GM18909 (cell line): ENCODE measurements at regions not wholly inside any gene's neighbourhood (a gene's known extent, or its start where the extent isn't known, plus 50 kb on each side); places are given as distances from the start of the nearest gene placed in this dataset.
A peak's percentile ranks its signal among the peaks of the same experiment; 100 is the strongest.

Source experiments
- ATAC-seq: cut with Tn5 transposase; IDR thresholded peaks from one replicate; pipeline ENCODE4 v1.9.1; 2021; ENCODE audit warnings: mild to moderate bottlenecking; ENCODE audit not compliant: unreplicated experiment, poor library complexity

GRCh38 chr10:4671451-4672145 is 154.4 kb upstream of the AKR1E2 start:
- ATAC-seq = no peak

- no peak for ATAC-seq
Measured at GRCh38 chr10:4670737-4671136, 155.3 kb upstream of the AKR1E2 start.

DNA sequence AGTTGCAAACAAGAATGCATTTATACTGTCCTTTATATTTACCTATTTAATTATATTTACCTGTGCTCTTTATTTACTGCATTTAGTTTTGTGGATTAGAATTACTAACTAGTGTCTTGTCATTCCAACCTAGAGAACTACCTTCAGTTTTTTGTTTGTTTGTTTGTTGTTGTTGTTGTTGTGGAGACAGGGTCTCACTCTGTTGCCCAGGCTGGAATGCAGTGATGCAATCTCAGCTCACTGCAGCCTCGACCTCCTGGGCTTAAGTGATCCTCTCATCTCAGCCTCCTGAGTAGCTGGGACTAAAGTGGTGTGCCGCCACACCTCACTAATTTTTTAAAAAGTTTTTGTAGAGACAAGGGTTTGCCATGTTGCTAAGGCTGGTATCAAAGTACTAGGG is 156.4 kb upstream of the AKR1E2 start:
- no peak for ATAC-seq

DNA sequence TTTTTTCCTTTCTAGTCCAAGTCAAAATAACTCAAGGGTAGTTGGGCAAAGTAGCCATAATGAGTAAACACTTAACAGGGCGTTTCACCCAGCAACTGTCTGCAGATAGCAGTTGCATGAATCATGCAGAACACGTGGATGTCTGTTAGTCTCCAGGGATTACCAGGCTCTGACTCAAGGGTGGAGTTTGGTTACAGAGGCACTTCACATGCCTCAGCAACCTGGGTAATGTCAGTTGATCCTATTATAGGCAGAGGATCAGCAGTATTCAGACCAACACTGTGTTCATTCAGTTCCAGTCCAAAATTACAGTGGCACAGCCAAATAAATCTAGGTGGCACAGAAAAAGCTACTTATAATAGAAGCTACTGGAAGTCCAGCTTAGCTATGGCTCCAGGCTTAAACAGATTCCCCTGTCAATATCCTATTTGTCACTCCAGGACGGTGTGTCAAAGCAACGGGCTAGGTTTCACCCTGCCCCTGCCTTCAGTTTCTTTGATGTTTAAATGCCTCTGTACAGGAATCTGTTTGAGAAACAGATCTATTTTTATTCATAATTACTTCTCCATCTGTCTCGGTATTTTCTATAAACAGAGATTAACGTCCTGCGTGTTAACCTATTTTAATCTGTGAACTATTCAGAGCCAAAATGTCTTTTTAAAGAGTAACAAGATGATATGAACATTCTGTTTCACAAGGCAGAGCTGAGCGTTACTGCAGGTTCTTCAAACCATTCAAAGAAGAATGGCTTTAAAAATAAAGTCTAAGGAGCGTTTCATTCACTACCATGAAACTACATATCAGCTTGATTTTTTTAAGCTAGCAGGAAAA is 162.6 kb upstream of the AKR1E2 start:
- ATAC-seq = peak; percentile 92

GRCh38 chr10:4662576-4663161 is 163.3 kb upstream of the AKR1E2 start:
- no peak for ATAC-seq

- ATAC-seq = no peak
Measured at GRCh38 chr10:4661511-4662255, 164.3 kb upstream of the AKR1E2 start.

DNA sequence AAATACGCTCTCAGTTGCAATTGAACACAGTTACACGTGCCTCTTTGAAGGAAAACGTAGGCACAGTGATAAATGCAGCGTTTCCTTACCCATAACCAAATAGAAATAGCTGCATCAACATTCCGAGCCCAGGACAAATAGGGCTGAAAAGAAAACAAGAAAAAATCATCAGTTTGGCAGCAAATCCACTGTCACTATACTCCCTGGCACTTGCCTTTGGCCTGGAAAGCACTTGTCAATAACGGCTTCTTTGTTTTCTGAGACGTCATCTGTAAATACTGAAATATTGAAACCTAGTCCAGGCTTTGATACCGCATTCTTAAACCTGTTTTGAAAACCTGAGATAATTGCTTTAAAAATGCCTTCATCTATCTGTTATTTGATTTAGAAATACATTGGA is 167.2 kb upstream of the AKR1E2 start:
- ATAC-seq = no peak

DNA sequence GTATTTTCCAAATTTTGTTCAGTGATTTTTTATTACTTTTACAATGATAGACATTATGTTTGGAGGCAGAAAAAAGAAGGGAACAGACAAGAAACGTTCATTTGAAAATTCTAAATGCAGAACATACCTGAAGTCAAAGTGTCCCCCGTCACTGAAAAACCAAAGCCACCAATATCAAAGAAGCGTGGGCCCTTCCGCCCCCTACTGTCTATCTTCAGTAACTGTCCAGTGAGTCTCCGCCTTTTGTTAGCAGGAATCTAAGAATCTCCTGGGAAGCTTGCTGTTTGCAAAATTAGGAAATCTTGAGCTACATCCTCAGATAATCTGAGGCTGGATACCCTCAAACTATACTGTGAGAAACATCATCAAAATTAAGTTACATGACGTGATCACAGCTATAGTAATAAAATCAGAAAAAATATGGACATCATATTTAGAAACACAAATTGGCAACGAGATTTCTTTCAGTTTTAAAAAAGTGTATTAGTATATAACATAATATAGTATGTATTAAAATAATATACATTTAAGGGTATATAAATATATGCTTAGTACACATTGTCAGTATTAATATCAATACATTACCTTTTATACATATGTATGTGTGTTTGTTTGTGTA is 169.3 kb upstream of the AKR1E2 start:
- ATAC-seq = no peak

DNA sequence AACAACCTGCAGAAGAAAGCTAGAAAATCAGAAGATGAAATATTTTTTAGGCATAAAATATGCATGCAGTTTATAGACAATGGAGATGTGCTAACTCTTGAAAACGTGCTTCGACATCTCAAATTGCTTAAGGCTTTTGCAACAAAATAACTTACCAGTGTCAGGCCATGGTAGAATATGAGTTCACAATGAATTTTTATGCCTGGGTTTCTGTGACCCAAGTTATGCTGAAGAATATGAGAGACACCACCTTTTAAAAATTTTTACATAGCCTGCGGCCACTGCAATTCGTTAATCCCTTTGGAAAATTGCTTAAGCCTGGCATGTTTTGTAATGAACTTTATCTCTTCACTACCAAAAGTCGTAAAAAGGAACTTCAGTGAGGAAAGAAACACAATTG is 170.1 kb upstream of the AKR1E2 start:
- ATAC-seq = no peak

- no peak for ATAC-seq
Measured at GRCh38 chr10:4655406-4655805, 170.6 kb upstream of the AKR1E2 start.

DNA sequence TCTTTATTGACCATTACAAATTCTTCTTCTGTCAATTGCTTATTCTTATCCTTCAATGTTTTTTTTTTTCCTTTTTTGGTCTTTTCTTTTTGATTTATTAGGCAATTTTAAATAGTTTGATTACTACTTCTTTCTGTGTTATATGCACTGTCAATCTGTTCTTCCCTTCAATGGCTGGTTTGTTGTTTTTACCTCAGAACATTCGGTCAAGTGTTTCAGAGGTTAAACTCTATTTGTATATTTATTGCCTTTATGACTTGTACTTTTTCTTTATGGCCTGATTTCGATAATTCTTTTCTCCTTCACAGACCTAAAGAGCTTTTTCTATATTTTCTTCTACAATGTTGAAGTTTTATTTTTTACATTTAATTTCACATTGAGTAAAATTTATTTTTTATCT is 171.5 kb upstream of the AKR1E2 start:
- ATAC-seq = no peak

GRCh38 chr10:4653160-4653559 is 172.8 kb upstream of the AKR1E2 start:
- ATAC-seq = no peak

DNA sequence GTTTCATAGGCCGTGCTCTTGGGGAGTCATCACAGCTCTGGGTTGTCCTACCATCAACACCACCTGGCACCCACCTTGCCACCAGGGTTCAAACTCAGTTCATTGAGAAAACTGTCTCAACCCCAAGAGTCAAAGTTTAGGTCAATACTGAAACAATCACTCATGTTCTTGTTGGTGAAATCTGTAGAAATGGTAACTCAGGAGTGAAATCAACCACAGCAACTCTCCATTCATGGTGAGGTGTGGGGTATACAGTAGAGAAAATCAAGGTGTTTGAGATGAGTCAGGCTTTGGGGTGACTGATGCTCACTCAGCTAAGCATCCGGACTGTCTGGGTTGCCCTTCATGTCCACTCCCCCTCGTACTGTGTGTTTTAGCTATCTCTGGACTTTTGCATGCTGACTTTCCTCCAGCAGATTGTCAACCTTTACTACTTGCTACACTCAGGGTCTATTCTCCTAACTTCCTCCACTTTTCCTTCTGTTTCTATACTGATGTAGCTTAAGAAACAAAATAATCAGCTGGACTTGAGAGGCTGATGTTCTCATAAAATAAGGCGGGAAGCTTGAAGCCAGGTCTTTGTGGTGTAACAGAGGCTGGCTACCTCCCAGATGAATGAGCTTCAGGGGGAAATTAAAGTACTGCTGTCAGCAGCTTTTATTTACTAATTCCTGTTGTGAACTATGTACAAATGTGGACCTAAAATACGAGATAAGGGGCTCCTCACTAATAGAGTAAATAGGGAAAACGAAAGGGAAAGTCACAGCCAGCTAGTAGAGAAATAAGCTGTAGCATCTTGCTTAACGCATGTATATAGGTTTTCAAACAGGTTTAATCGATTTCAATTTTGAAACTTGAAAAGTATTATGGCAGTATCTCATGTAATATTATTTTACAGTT is 173.6 kb upstream of the AKR1E2 start:
- ATAC-seq = peak; percentile 80

- no peak for ATAC-seq
Measured at GRCh38 chr10:4651404-4652037, 174.5 kb upstream of the AKR1E2 start.

- ATAC-seq = no peak
Measured at GRCh38 chr10:4650582-4650981, 175.4 kb upstream of the AKR1E2 start.

GRCh38 chr10:4649886-4650508 is 176.0 kb upstream of the AKR1E2 start:
- no peak for ATAC-seq

DNA sequence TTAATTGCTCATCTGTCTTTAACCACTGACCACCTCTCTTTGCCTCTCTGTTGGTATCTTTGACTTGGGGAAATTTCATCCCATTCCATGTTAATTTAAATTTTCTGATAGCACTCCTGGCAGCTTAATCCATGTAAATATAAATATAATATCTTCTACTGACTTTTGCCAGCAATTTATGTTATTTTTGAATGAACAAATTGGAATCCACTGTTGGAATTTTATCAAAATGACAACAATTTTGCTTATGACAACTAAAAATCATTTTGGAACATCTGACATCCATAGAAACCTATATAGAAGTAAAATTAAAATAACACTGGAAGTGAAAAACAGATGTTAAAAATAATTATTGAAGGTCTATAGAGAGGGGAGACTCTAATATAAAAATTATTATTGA is 176.5 kb upstream of the AKR1E2 start:
- no peak for ATAC-seq

- no peak for ATAC-seq
Measured at GRCh38 chr10:4648999-4649398, 177.0 kb upstream of the AKR1E2 start.
